Neural crest cell (in vitro differentiated cells): ENCODE measurements at regions not wholly inside any gene's neighbourhood (a gene's known extent, or its start where the extent isn't known, plus 50 kb on each side); places are given as distances from the start of the nearest gene placed in this dataset.

Source experiments
- DNase-seq: peaks from one replicate; pipeline ENCODE4 v3.0.0; 2021; ENCODE audit warnings: low read depth, mixed read lengths, low spot score
- H3K27ac Mint-ChIP-seq: one replicate; pipeline ENCODE4 v1.8.0; 2021; ENCODE audit warnings: mild to moderate bottlenecking, mixed read lengths; ENCODE audit not compliant: unreplicated experiment
- H3K27me3 Mint-ChIP-seq: 2 replicates; pipeline ENCODE4 v1.8.0; 2021; ENCODE audit warnings: low read depth, mild to moderate bottlenecking, mixed read lengths
- H3K36me3 Mint-ChIP-seq: 2 replicates; pipeline ENCODE4 v1.8.0; 2021; ENCODE audit warnings: low read depth, mild to moderate bottlenecking, mixed read lengths
- H3K4me1 Mint-ChIP-seq: 2 replicates; pipeline ENCODE4 v1.8.0; 2021; ENCODE audit warnings: mixed read lengths
- H3K4me3 Mint-ChIP-seq: one replicate; pipeline ENCODE4 v1.8.0; 2021; ENCODE audit warnings: mild to moderate bottlenecking, mixed read lengths
- H3K9me3 Mint-ChIP-seq: 2 replicates; pipeline ENCODE4 v1.8.0; 2021; ENCODE audit warnings: mixed read lengths
- CTCF ChIP-seq: fragments of 200-600 bp; sonication (generic); conservative IDR thresholded peaks from 2 replicates; pipeline ENCODE4 v1.5.0; 2021; ENCODE audit warnings: antibody characterized with exemption, mild to moderate bottlenecking

- DNase-seq = no peak
- H3K27ac Mint-ChIP-seq = no peak overlapping the region
- TF ChIP-seq CTCF = no peak
- H3K36me3 Mint-ChIP-seq = no peaks in the 10 kb centered on the region
- no peaks in the 10 kb centered on the region for H3K9me3 Mint-ChIP-seq
- no peaks in the 10 kb centered on the region for H3K4me1 Mint-ChIP-seq
- no peak overlapping the region for H3K4me3 Mint-ChIP-seq
- H3K27me3 Mint-ChIP-seq = no peaks in the 10 kb centered on the region
These were observed 93.0 kb upstream of the PLS3 start for GRCh38 chrX:115467961-115468360.

- no peak for TF ChIP-seq CTCF
- Mint-ChIP-seq H3K27me3 (no peaks in the 10 kb centered on the region), H3K36me3 (no peaks in the 10 kb centered on the region), H3K4me1 (no peaks in the 10 kb centered on the region), H3K4me3 (no peak overlapping the region), H3K9me3 (no peaks in the 10 kb centered on the region), H3K27ac (no peak overlapping the region)
- DNase-seq = no peak
These were observed 88.8 kb upstream of the PLS3 start for GRCh38 chrX:115472131-115472530.

DNA sequence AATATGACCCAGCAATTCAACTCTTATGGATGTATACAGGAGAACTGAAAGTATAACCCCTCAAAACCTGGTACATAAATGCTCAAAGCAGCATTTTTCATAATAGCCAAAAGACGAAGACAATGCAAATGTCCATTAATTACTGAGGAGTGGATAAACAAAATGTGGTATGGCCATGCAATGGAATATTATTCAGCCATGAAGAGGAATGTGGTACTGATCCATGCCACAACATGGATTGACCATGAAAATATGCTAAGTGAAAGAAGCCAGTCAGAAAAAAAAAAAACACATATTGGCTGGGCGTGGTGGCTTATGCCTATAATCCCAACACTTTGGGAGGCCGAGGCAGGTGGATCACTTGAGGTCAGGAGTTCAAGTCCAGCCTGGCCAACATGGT is 74.5 kb upstream of the PLS3 start:
- no peak overlapping the region for H3K27ac Mint-ChIP-seq
- H3K9me3 Mint-ChIP-seq = peaks cover 6% of the 10 kb centered on the region
- H3K36me3 Mint-ChIP-seq = peaks cover 3% of the 10 kb centered on the region
- no peak for DNase-seq
- H3K27me3 Mint-ChIP-seq = no peaks in the 10 kb centered on the region
- no peak for TF ChIP-seq CTCF
- peaks cover 18% of the 10 kb centered on the region for H3K4me1 Mint-ChIP-seq
- H3K4me3 Mint-ChIP-seq = no peak overlapping the region

- Mint-ChIP-seq H3K4me1 (peaks cover 29% of the 10 kb centered on the region), H3K27me3 (no peaks in the 10 kb centered on the region), H3K4me3 (no peak overlapping the region), H3K27ac (no peak overlapping the region), H3K36me3 (peaks cover 3% of the 10 kb centered on the region), H3K9me3 (peaks cover 6% of the 10 kb centered on the region)
- TF ChIP-seq CTCF = no peak
- DNase-seq = no peak
These were observed 73.4 kb upstream of the PLS3 start for GRCh38 chrX:115487608-115488007.

DNA sequence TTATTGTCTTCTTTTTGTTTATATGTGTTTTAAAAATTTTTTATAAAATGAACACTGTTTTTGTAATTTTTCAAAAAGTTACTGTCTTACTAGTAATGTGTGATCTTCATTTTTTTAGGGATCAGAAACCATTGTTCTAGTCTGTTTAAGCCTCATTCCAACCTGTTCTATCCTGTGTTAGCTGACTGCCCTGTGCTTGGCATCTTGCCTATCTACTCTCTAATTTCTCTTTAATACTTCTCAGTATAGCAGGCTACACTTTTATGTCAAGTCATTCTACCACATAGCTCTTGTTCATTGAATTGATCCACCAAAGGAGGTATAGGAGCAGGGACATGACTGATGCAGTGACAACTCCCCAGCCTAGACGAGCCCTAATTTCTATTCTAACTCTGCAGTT is 70.2 kb upstream of the PLS3 start:
- Mint-ChIP-seq H3K36me3 (peaks cover 3% of the 10 kb centered on the region), H3K9me3 (peaks cover 4% of the 10 kb centered on the region), H3K27ac (no peak overlapping the region), H3K27me3 (no peaks in the 10 kb centered on the region), H3K4me3 (no peak overlapping the region), H3K4me1 (peaks cover 45% of the 10 kb centered on the region)
- no peak for TF ChIP-seq CTCF
- DNase-seq = no peak

GRCh38 chrX:115491766-115492165 is 69.2 kb upstream of the PLS3 start:
- H3K27me3 Mint-ChIP-seq = no peaks in the 10 kb centered on the region
- no peak overlapping the region for H3K4me3 Mint-ChIP-seq
- H3K36me3 Mint-ChIP-seq = no peaks in the 10 kb centered on the region
- TF ChIP-seq CTCF = no peak
- peaks cover 51% of the 10 kb centered on the region for H3K4me1 Mint-ChIP-seq
- peak overlapping the region; percentile 88 for H3K27ac Mint-ChIP-seq
- H3K9me3 Mint-ChIP-seq = no peaks in the 10 kb centered on the region
- no peak for DNase-seq
